Transverse colon (tissue), 4 donors: ENCODE measurements at regions not wholly inside any gene's neighbourhood (a gene's known extent, or its start where the extent isn't known, plus 50 kb on each side); places are given as distances from the start of the nearest gene placed in this dataset.

ENCODE experiments used
- DNase-seq: peaks from one replicate; pipeline ENCODE4 v3.0.0-alpha.2; 2019
- H3K27ac ChIP-seq, 4 donors: fragments of 200-600 bp; sonication (generic); 2 replicates each; pipeline ENCODE4 v1.5.1; 2016 to 2018; ENCODE audit warnings: inconsistent platforms in 4 of 4
- H3K27me3 ChIP-seq: fragments of 200-600 bp; sonication (generic); 2 replicates; pipeline ENCODE4 v1.5.1; 2017; ENCODE audit warnings: inconsistent platforms
- H3K36me3 ChIP-seq, 4 donors: fragments of 200-600 bp; sonication (generic); 2 replicates each; pipeline ENCODE4 v1.5.1; 2017 to 2019; ENCODE audit warnings: inconsistent platforms in 4 of 4
- H3K4me1 ChIP-seq, 4 donors: fragments of 200-600 bp; sonication (generic); 2 replicates each; pipeline ENCODE4 v1.5.1; 2017 to 2020; ENCODE audit warnings: inconsistent platforms in 4 of 4
- H3K4me3 ChIP-seq, 4 donors: fragments of 200-600 bp; sonication (generic); 1 replicate in 1 of 4; 2 replicates in 3 of 4; pipeline versions ENCODE4 v1.5.1 to v1.6.1; 2017 to 2019; ENCODE audit warnings: inconsistent platforms in 4 of 4
- H3K9me3 ChIP-seq, 2 donors: fragments of 200-600 bp; sonication (generic); 2 replicates each; pipeline ENCODE4 v1.5.1; 2017 to 2019; ENCODE audit warnings: inconsistent platforms in 2 of 2
- EP300 ChIP-seq: sonication (generic); formaldehyde crosslinking; IDR thresholded peaks from one replicate; pipeline ENCODE4 v1.6.1; 2017; ENCODE audit warnings: antibody characterized with exemption, low read depth
- POLR2A ChIP-seq: fragments of 450-650 bp; IDR thresholded peaks from one replicate; pipeline ENCODE4 v1.6.1; 2016; ENCODE audit warnings: antibody characterized with exemption, mild to moderate bottlenecking, moderate library complexity
- POLR2AphosphoS5 ChIP-seq, 3 donors: sonication (generic); formaldehyde crosslinking; IDR thresholded peaks; one replicate each; pipeline ENCODE4 v1.6.1; 2016; ENCODE audit warnings: antibody characterized with exemption in 3 of 3
- WGBS, 2 donors: methylation state at CpG; one replicate each; pipeline ENCODE4 v1.1.5; 2018; ENCODE audit warnings: low coverage in 1 of 2; 5-methylcytosine and 5-hydroxymethylcytosine counted together
- in situ Hi-C, 4 donors: fragments of 200-750 bp; cut with MboI; loops; one replicate each; pipeline versions ENCODE4 v1.15.0 to v1.15.1; 2017; ENCODE audit warnings: low sequenced_read_pairs in 3 of 4, low pct_ligation_motif_present in 1 of 4, low pct_unique_long_range_greater_than_20kb in 1 of 4
- intact Hi-C: fragments of 100-400 bp; cut with DNase I; formaldehyde crosslinking; loops from one replicate; pipeline ENCODE4 v1.15.1; 2023; ENCODE audit warnings: low total_unique reads
- TF ChIP-seq, protein P1 (sequence below), 5 experiments: fragments of 200-600 bp in 3 of 5; fragments of 450-650 bp in 2 of 5; sonication (generic) in 3 of 5; IDR thresholded peaks; 1 replicate in 2 of 5; 2 replicates in 3 of 5; pipeline ENCODE4 v1.5.1; 2016 to 2017; ENCODE audit warnings: antibody characterized with exemption in 5 of 5, inconsistent platforms in 3 of 5, mild to moderate bottlenecking in 2 of 5, moderate library complexity in 1 of 5

DNA sequence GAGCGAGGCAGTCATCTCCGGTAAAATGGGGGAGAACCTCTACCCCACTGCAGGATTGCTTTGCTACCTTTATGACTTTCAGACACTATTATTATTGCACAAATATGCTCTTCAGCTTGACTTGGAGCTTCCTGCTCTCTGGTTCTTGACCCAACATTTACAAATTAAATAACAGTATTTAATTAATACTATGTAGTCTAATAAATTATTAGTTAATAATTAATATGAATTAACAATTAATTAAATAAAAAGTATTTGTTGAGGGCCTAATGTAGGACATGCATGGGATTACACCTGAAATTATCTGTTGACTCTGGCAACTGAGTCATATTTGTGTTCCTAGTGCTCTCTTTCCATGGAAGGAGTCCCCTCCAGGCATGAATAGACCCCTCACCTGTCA is 359.9 kb downstream of the SIPA1L2 start:
- 94 to 100% methylated on average over 1 to 2 of the region's 2 CpGs for WGBS, 2 donors
- Histone ChIP-seq H3K4me3 (no peak overlapping the region), H3K36me3 (no peaks in the 10 kb centered on the region), H3K27ac (no peak overlapping the region), H3K9me3 (no peaks in the 10 kb centered on the region), H3K27me3 (no peaks in the 10 kb centered on the region), H3K4me1 (peaks cover 0 to 10% (median 0%) of the 10 kb centered on the region in 4 donors)
- intact Hi-C loops (no loop called here), in situ Hi-C loops (no loop called here)
- DNase-seq: no peak
- TF ChIP-seq POLR2A: no peak
- TF ChIP-seq POLR2AphosphoS5 (IDR thresholded peaks at IDR 0.05): no peak
- TF ChIP-seq EP300: no peak
- TF ChIP-seq, protein P1, sequence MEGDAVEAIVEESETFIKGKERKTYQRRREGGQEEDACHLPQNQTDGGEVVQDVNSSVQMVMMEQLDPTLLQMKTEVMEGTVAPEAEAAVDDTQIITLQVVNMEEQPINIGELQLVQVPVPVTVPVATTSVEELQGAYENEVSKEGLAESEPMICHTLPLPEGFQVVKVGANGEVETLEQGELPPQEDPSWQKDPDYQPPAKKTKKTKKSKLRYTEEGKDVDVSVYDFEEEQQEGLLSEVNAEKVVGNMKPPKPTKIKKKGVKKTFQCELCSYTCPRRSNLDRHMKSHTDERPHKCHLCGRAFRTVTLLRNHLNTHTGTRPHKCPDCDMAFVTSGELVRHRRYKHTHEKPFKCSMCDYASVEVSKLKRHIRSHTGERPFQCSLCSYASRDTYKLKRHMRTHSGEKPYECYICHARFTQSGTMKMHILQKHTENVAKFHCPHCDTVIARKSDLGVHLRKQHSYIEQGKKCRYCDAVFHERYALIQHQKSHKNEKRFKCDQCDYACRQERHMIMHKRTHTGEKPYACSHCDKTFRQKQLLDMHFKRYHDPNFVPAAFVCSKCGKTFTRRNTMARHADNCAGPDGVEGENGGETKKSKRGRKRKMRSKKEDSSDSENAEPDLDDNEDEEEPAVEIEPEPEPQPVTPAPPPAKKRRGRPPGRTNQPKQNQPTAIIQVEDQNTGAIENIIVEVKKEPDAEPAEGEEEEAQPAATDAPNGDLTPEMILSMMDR (IDR thresholded peaks at IDR 0.05): no peak

GRCh38 chr1:232267837-232268598 is 361.9 kb downstream of the SIPA1L2 start:
- Histone ChIP-seq H3K27me3 (no peaks in the 10 kb centered on the region), H3K4me1 (peaks cover 0 to 12% (median 0%) of the 10 kb centered on the region in 4 donors), H3K27ac (no peak overlapping the region), H3K9me3 (no peaks in the 10 kb centered on the region), H3K4me3 (no peak overlapping the region), H3K36me3 (no peaks in the 10 kb centered on the region)
- WGBS, 2 donors: 100% methylated on average over 1 to 4 of the region's 4 CpGs
- no peak for DNase-seq
- in situ Hi-C loops: no loop called here
- intact Hi-C loops: no loop called here
- TF ChIP-seq EP300: no peak
- TF ChIP-seq POLR2AphosphoS5 (IDR thresholded peaks at IDR 0.05): no peak
- TF ChIP-seq POLR2A: no peak
- TF ChIP-seq, protein P1 (IDR thresholded peaks at IDR 0.05): no peak

DNA sequence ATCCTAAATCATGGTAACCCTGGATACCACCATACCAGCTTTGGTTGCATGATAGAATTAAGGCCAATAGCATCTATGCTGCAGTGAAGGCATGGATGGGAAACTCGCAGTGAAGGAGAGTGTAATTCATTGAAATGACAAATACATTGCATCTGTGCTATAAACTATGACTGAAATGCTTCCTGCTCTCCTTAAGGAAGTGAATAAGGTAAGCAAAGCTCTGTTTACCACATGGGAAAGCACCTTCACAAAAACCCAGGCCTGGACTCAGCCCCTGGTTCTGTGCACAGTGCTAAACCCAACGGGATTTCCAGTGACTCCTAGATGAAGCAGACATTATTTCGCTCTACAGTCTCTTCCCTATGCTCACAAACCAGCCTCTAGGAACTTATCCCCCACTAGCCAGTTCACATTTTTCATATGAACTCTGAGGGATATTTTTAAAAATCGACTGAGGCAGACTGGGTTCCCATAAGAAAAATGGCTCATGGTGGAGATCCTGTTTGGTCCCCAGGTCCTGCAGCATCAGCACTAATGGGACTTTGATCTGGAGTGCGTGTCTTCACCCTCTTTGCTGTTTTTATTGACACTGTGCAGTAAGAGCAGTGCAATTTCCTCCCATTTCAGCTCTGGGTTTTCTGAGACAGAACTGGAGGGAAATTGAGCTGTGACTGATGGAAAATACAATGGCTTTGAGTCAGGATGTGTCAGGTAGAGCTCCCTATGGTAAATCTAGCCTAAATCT is 362.7 kb downstream of the SIPA1L2 start:
- Histone ChIP-seq H3K9me3 (no peaks in the 10 kb centered on the region), H3K4me3 (no peak overlapping the region), H3K27me3 (no peaks in the 10 kb centered on the region), H3K36me3 (no peaks in the 10 kb centered on the region), H3K4me1 (peaks cover 0 to 8% (median 0%) of the 10 kb centered on the region in 4 donors), H3K27ac (no peak overlapping the region)
- in situ Hi-C loops: no loop called here
- TF ChIP-seq, protein P1 (IDR thresholded peaks at IDR 0.05): no peak
- TF ChIP-seq POLR2A (no peak), POLR2AphosphoS5 (IDR thresholded peaks at IDR 0.05) (no peak), EP300 (no peak)
- intact Hi-C loops: no loop called here
- WGBS, 2 donors: 51 to 52% methylated on average over 4 to 5 of the region's 5 CpGs
- no peak for DNase-seq

- H3K27me3 ChIP-seq: no peaks in the 10 kb centered on the region
- no peaks in the 10 kb centered on the region for H3K36me3 ChIP-seq
- TF ChIP-seq, protein P1 (IDR thresholded peaks at IDR 0.05): no peak
- 71 to 89% methylated on average over 3 of the region's 3 CpGs for WGBS, 2 donors
- in situ Hi-C loops: no loop called here
- DNase-seq: no peak
- intact Hi-C loops: no loop called here
- no peak overlapping the region for H3K4me3 ChIP-seq
- H3K4me1 ChIP-seq: peaks cover 0 to 8% (median 0%) of the 10 kb centered on the region in 4 donors
- no peaks in the 10 kb centered on the region for H3K9me3 ChIP-seq
- no peak overlapping the region for H3K27ac ChIP-seq
Observed at GRCh38 chr1:232263452-232263851, 366.5 kb downstream of the SIPA1L2 start.
